Hypothalamus (tissue), 51 donors: ENCODE measurements at regions not wholly inside any gene's neighbourhood (a gene's known extent, or its start where the extent isn't known, plus 50 kb on each side); places are given as distances from the start of the nearest gene placed in this dataset.

Experiments
- DNase-seq, 51 donors: peaks; one replicate each; lab custom pipeline; 2025; lab: John Stamatoyannopoulos, UW

DNA sequence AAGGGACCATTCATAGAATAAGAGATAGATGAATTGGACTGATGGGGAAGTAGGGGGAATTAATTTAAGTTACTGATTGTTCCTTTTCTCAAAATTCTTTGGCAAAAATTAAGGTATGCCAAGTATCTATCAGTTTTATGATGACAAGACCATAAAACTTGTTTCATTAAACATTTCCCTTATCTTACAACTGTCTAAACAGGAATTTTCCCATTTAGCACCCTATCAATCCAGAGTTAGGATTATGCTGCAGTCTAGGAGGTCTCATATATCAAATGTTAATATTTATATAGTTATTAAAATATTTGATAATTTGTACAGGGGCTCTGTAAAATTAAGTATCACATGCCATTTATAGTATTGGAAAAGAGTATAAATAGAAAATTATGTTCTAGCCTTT lies 51.5 kb upstream of the ARID1B start:
- DNase-seq = no peak

GRCh38 chr6:156720691-156721685 lies 56.2 kb upstream of the ARID1B start:
- peak in 4 of 51 donors; percentile 2 to 22 (median 10) for DNase-seq

DNA sequence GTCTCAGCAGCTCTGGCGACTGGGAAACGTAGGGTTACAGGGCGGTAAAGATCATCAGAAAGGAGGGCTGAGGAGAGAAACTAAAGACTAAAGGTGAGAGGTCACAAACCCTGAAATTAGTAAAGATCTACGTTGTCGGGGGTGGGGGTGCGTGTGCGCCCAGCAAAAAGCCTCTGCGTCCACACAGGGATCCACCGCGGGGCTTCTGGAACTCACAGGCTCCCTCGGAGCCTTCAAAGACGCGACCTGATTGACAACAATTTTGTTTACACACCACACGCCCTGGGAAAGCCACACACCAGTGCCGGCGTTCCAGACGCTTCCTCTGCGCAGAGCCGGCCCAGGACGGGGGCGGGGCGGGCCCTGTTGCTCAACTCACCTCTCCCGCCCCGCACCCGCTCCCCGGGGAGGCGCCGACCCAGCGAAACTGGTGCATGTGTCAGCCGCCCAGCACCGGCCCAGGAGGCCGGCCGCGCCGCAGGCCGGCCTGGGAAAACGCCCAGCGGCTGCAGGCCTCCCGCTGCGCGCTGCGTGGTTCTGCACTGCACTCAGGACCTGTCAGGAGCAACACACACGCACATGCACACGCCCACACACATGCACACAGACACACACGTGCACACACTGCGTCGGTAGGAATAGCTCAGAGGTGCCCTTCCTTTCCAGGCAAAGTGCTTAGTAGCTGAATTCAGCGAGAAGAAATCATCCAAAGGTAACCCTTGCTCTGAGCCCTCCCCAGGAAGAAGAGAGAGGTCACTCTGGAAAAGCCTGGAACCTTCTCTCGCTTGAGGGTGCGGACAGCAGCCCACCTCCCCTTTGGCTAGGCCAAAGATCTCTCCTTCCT lies 57.2 kb upstream of the ARID1B start:
- peak in 46 of 51 donors; percentile 8 to 78 (median 55) for DNase-seq

GRCh38 chr6:156719395-156719719 lies 57.8 kb upstream of the ARID1B start:
- no peak for DNase-seq

DNA sequence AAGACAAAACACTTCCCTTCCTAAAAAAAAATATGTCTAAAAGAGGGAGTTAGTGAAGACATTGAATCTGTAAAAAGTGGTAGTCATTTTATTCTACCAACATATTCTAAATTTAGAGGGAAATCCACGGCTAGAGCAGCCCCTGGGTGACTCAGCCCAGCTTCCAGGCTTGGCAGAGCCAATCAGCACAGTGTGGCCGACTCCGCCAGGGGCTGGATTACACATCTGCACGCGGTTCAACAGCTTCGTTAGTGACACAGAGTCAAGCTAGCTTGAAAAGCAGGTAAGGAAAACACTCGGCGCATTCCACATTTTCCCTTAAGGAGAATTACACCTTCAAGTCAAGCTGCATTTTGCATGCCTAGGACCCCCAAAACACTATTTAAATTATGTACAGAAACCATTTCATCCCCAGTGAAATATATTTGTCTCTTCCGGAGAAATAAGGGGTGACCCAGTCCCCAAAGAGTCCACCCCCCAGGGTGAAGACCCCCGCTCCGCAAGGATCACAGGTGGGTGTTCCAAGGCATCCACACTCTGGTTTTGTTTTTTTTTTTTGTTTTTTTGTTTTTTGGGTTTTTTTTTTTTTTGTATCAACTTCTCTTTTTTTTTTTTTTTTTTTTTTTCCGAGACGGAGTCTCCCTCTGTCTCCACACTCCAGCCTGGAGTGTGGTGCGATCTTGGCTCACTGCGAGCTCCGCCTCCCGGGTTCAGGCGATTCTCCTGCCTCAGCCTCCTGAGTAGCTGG lies 58.4 kb upstream of the ARID1B start:
- peak in 5 of 51 donors; percentile 1 to 26 (median 13) for DNase-seq

- DNase-seq = no peak
Observed at GRCh38 chr6:156717542-156717941, 59.6 kb upstream of the ARID1B start.

DNA sequence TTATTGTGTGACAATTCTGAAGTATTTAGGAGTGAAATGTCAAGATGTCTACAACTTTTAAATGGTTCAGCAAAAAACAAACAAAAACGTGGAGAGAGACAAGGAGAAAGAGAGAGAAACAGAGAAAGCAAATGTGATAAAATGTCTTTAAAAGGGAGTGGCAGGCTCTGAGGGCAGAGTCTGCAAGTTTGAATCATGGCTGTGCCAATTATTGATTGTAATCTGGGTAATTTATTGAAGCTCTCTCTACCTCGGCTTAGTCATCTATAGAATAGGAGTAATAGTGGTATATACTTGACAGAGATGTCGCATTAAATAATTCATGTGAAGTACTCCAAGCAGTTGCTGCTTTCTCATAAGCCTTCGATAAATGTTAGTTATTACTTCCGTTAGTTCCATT lies 61.3 kb upstream of the ARID1B start:
- no peak for DNase-seq

DNA sequence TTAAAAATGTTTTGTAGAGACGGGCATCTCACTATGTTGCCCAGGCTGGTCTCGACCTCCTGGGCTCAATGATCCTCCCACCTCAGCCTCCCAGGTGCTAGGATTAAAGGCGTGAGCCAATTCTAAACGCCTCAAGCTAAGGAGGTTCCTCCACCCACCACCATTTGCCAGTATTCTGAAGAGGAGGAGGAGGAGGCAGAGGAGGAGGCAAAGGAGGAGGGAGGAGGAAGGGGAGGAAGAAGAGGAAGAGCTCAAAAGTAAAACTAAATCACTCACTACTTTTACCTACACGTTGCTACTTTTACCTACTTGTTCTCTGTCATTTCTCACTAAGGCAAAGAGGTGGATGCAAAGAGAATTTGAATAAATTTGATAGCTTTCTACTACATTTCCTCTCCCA lies 63.6 kb upstream of the ARID1B start:
- no peak for DNase-seq

GRCh38 chr6:156710479-156710878 lies 66.7 kb upstream of the ARID1B start:
- no peak for DNase-seq

DNA sequence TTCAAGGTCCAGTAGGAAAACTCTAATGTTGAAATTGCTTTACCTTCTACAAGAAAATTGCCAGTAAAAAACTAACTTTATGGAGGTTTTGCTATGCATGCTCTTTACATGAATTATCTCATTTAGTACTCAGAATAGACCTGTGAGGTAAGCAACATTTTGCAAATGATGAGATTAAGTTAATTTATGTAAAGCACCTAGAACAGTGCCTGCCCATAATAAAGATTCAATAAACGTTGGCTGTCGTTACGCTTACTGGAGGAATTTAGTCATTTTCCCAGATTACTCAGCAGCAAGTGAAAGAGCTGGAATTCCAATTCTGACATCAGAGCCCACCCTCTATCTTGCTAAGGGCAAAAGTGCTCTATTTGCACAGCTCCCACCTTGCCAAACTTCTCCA lies 69.4 kb upstream of the ARID1B start:
- no peak for DNase-seq

DNA sequence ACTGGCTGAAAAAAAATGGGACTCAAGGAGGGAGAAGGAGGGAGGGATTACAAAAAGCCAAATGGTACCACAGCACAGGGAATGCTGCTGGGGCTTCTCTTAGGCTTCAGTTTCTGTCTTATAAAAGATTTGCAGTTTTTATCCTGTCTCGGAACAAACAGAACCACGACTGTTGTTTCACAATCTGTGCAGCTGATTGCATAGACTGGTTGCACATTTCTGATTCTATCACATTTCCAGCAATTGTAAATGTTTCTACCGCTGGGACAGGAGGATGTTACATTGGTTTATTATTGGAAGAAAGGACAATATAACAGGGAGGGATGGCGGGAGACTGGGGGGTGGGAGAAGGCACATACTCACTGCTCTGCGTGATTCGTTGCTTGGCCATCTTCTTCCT lies 73.5 kb upstream of the ARID1B start:
- no peak for DNase-seq

- DNase-seq = no peak
Observed at GRCh38 chr6:156701966-156702365, 75.2 kb upstream of the ARID1B start.

DNA sequence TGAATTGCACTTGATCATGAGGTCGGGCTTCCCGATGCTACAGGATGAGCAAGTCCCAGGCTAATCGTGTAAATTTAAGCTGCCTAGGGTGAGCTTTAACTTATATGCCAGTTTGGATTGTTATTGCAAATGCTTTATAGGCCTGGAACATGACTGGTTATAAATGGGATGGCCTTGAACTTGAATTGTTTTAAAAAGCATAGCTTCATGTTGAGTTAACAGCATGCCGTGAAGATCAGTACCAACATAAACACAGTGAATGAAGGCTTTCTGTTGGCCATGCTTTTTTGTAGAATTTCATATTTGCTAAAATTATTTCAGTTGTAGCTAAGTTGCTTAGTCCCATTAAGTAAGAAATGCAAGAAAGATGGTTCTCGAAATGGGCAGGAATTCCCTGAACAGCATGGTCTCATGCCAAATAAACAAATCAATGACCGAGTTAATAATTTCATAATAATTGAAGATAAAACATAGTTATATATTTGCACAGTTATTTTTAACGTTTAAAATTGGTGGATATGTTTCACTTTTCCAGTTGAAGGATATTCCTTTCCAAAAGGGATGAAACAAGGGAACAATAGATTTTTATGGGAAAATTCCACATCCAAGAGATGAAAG lies 76.6 kb upstream of the ARID1B start:
- no peak for DNase-seq

- DNase-seq = no peak
Observed at GRCh38 chr6:156699935-156700334, 77.2 kb upstream of the ARID1B start.

- no peak for DNase-seq
Observed at GRCh38 chr6:156699017-156699421, 78.2 kb upstream of the ARID1B start.

- DNase-seq = no peak
Observed at GRCh38 chr6:156698239-156699016, 78.8 kb upstream of the ARID1B start.

GRCh38 chr6:156697225-156697830 lies 79.8 kb upstream of the ARID1B start:
- DNase-seq = peak in 1 of 51 donors; percentile 3

- DNase-seq = no peak
Observed at GRCh38 chr6:156695742-156696141, 81.4 kb upstream of the ARID1B start.

DNA sequence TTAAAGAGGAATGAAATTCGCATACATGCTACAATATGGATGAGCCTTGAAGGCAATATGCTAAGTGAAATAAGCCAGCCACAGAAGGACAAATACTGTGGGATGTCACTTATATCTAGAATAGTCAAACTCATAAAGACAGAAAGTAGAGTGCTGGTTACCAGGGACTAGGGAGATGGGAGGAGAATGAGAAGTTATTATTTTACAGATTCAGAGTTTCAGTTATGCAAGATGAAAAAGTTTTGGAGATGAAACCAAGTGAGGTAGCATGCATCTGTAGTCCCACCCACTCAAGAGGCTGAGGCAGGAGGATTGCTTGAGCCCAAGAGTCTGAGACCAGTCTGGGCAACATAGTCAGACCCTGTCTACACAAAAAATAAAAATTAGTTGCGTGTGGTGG lies 82.5 kb upstream of the ARID1B start:
- DNase-seq = no peak
